ENCODE measurements at regions not wholly inside any gene's neighbourhood (a gene's known extent, or its start where the extent isn't known, plus 50 kb on each side); places are given as distances from the start of the nearest gene placed in this dataset.
"Not testable (repeated sequence)": the region's sequence is repeated elsewhere in the genome, so short reads cannot be mapped to it uniquely, and the experiment has no call there.

- Mint-ChIP-seq H3K4me1 (ENCODE audit: low read depth) (no peaks in the 10 kb centered on the region), H3K9me3 (no peaks in the 10 kb centered on the region), H3K36me3 (ENCODE audit: insufficient read depth) (no peaks in the 10 kb centered on the region), H3K4me3 (no peak overlapping the region), H3K27me3 (ENCODE audit: low read depth) (no peaks in the 10 kb centered on the region)
- ATAC-seq (no peak), DNase-seq (no peak)
These were observed 145.3 kb upstream of the LRFN5 start for GRCh38 chr14:41461380-41461779.

- no peak for ATAC-seq
- H3K4me1 Mint-ChIP-seq (ENCODE audit: low read depth): no peaks in the 10 kb centered on the region
- H3K27me3 Mint-ChIP-seq (ENCODE audit: low read depth): no peaks in the 10 kb centered on the region
- no peak overlapping the region for H3K4me3 Mint-ChIP-seq
- no peak for DNase-seq
- H3K36me3 Mint-ChIP-seq (ENCODE audit: insufficient read depth): no peaks in the 10 kb centered on the region
- no peaks in the 10 kb centered on the region for H3K9me3 Mint-ChIP-seq
These were observed 149.3 kb upstream of the LRFN5 start for GRCh38 chr14:41457393-41457792.

- Mint-ChIP-seq H3K27me3 (ENCODE audit: low read depth) (no peaks in the 10 kb centered on the region), H3K4me1 (ENCODE audit: low read depth) (no peaks in the 10 kb centered on the region), H3K36me3 (ENCODE audit: insufficient read depth) (no peaks in the 10 kb centered on the region), H3K9me3 (no peaks in the 10 kb centered on the region), H3K4me3 (no peak overlapping the region)
- no peak for DNase-seq
- ATAC-seq: no peak
These were observed 157.6 kb upstream of the LRFN5 start for GRCh38 chr14:41449066-41449465.

GRCh38 chr14:41446008-41446407 is 160.7 kb upstream of the LRFN5 start:
- H3K27me3 Mint-ChIP-seq (ENCODE audit: low read depth): no peaks in the 10 kb centered on the region
- H3K4me1 Mint-ChIP-seq (ENCODE audit: low read depth): no peaks in the 10 kb centered on the region
- H3K9me3 Mint-ChIP-seq: no peaks in the 10 kb centered on the region
- no peak for ATAC-seq
- no peaks in the 10 kb centered on the region for H3K36me3 Mint-ChIP-seq (ENCODE audit: insufficient read depth)
- no peak overlapping the region for H3K4me3 Mint-ChIP-seq
- DNase-seq: no peak

GRCh38 chr14:41423503-41423902 is 183.2 kb upstream of the LRFN5 start:
- H3K27me3 Mint-ChIP-seq (ENCODE audit: low read depth): no peaks in the 10 kb centered on the region
- no peaks in the 10 kb centered on the region for H3K36me3 Mint-ChIP-seq (ENCODE audit: insufficient read depth)
- no peak overlapping the region for H3K4me3 Mint-ChIP-seq
- ATAC-seq: no peak
- DNase-seq: no peak
- H3K9me3 Mint-ChIP-seq: no peaks in the 10 kb centered on the region
- H3K4me1 Mint-ChIP-seq (ENCODE audit: low read depth): no peaks in the 10 kb centered on the region

- not testable (repeated sequence) for H3K36me3 Mint-ChIP-seq (ENCODE audit: insufficient read depth); H3K4me1 Mint-ChIP-seq (ENCODE audit: low read depth); H3K9me3 Mint-ChIP-seq; DNase-seq; ATAC-seq; H3K27me3 Mint-ChIP-seq (ENCODE audit: low read depth); H3K4me3 Mint-ChIP-seq
These were observed 185.4 kb upstream of the LRFN5 start for GRCh38 chr14:41421308-41421707.

- no peaks in the 10 kb centered on the region for H3K27me3 Mint-ChIP-seq (ENCODE audit: low read depth)
- ATAC-seq (no peak), DNase-seq (no peak)
- H3K9me3 Mint-ChIP-seq: no peaks in the 10 kb centered on the region
- H3K4me1 Mint-ChIP-seq (ENCODE audit: low read depth): no peaks in the 10 kb centered on the region
- H3K36me3 Mint-ChIP-seq (ENCODE audit: insufficient read depth): no peaks in the 10 kb centered on the region
- no peak overlapping the region for H3K4me3 Mint-ChIP-seq
These were observed 187.0 kb upstream of the LRFN5 start for GRCh38 chr14:41419709-41420108.

- Mint-ChIP-seq H3K36me3 (ENCODE audit: insufficient read depth) (no peaks in the 10 kb centered on the region), H3K27me3 (ENCODE audit: low read depth) (no peaks in the 10 kb centered on the region), H3K9me3 (no peaks in the 10 kb centered on the region), H3K4me1 (ENCODE audit: low read depth) (no peaks in the 10 kb centered on the region), H3K4me3 (no peak overlapping the region)
- ATAC-seq (no peak), DNase-seq (no peak)
These were observed 187.8 kb upstream of the LRFN5 start for GRCh38 chr14:41418851-41419250.

- no peaks in the 10 kb centered on the region for H3K9me3 Mint-ChIP-seq
- H3K4me3 Mint-ChIP-seq: no peak overlapping the region
- H3K36me3 Mint-ChIP-seq (ENCODE audit: insufficient read depth): no peaks in the 10 kb centered on the region
- DNase-seq (no peak), ATAC-seq (no peak)
- no peaks in the 10 kb centered on the region for H3K27me3 Mint-ChIP-seq (ENCODE audit: low read depth)
- no peaks in the 10 kb centered on the region for H3K4me1 Mint-ChIP-seq (ENCODE audit: low read depth)
These were observed 196.9 kb upstream of the LRFN5 start for GRCh38 chr14:41409806-41410205.

- H3K4me1 Mint-ChIP-seq (ENCODE audit: low read depth): no peaks in the 10 kb centered on the region
- DNase-seq (no peak), ATAC-seq (no peak)
- no peaks in the 10 kb centered on the region for H3K36me3 Mint-ChIP-seq (ENCODE audit: insufficient read depth)
- H3K9me3 Mint-ChIP-seq: no peaks in the 10 kb centered on the region
- H3K27me3 Mint-ChIP-seq (ENCODE audit: low read depth): no peaks in the 10 kb centered on the region
- no peak overlapping the region for H3K4me3 Mint-ChIP-seq
These were observed 202.6 kb upstream of the LRFN5 start for GRCh38 chr14:41404126-41404525.

GRCh38 chr14:41403360-41403759 is 203.3 kb upstream of the LRFN5 start:
- H3K9me3 Mint-ChIP-seq: no peaks in the 10 kb centered on the region
- H3K36me3 Mint-ChIP-seq (ENCODE audit: insufficient read depth): no peaks in the 10 kb centered on the region
- no peaks in the 10 kb centered on the region for H3K4me1 Mint-ChIP-seq (ENCODE audit: low read depth)
- ATAC-seq (no peak), DNase-seq (no peak)
- no peaks in the 10 kb centered on the region for H3K27me3 Mint-ChIP-seq (ENCODE audit: low read depth)
- H3K4me3 Mint-ChIP-seq: no peak overlapping the region

GRCh38 chr14:41397926-41398325 is 208.8 kb upstream of the LRFN5 start:
- Mint-ChIP-seq H3K4me1 (ENCODE audit: low read depth) (no peaks in the 10 kb centered on the region), H3K9me3 (peaks cover 3% of the 10 kb centered on the region), H3K36me3 (ENCODE audit: insufficient read depth) (no peaks in the 10 kb centered on the region), H3K4me3 (no peak overlapping the region), H3K27me3 (ENCODE audit: low read depth) (no peaks in the 10 kb centered on the region)
- DNase-seq (no peak), ATAC-seq (no peak)

- ATAC-seq (no peak), DNase-seq (no peak)
- no peaks in the 10 kb centered on the region for H3K4me1 Mint-ChIP-seq (ENCODE audit: low read depth)
- no peaks in the 10 kb centered on the region for H3K36me3 Mint-ChIP-seq (ENCODE audit: insufficient read depth)
- peaks cover 3% of the 10 kb centered on the region for H3K9me3 Mint-ChIP-seq
- no peak overlapping the region for H3K4me3 Mint-ChIP-seq
- no peaks in the 10 kb centered on the region for H3K27me3 Mint-ChIP-seq (ENCODE audit: low read depth)
These were observed 213.2 kb upstream of the LRFN5 start for GRCh38 chr14:41393512-41393911.

- Mint-ChIP-seq H3K9me3 (peaks cover 3% of the 10 kb centered on the region), H3K27me3 (ENCODE audit: low read depth) (no peaks in the 10 kb centered on the region), H3K4me1 (ENCODE audit: low read depth) (no peaks in the 10 kb centered on the region), H3K4me3 (no peak overlapping the region), H3K36me3 (ENCODE audit: insufficient read depth) (no peaks in the 10 kb centered on the region)
- ATAC-seq (no peak), DNase-seq (no peak)
These were observed 214.4 kb upstream of the LRFN5 start for GRCh38 chr14:41392226-41392625.

- no peak for DNase-seq
- H3K4me1 Mint-ChIP-seq (ENCODE audit: low read depth): no peaks in the 10 kb centered on the region
These were observed 217.3 kb upstream of the LRFN5 start for GRCh38 chr14:41389355-41389754.

GRCh38 chr14:41385797-41386196 is 220.9 kb upstream of the LRFN5 start:
- Mint-ChIP-seq H3K4me3 (no peak overlapping the region), H3K27me3 (ENCODE audit: low read depth) (no peaks in the 10 kb centered on the region), H3K4me1 (ENCODE audit: low read depth) (no peaks in the 10 kb centered on the region), H3K36me3 (ENCODE audit: insufficient read depth) (no peaks in the 10 kb centered on the region), H3K9me3 (no peaks in the 10 kb centered on the region)
- ATAC-seq (no peak), DNase-seq (no peak)

More at GRCh38 chr14:41389355-41389754, 217.3 kb upstream of the LRFN5 start:
- H3K4me3 Mint-ChIP-seq: no peak overlapping the region
- no peaks in the 10 kb centered on the region for H3K27me3 Mint-ChIP-seq (ENCODE audit: low read depth)
- no peaks in the 10 kb centered on the region for H3K36me3 Mint-ChIP-seq (ENCODE audit: insufficient read depth)
- no peak for ATAC-seq
- no peaks in the 10 kb centered on the region for H3K9me3 Mint-ChIP-seq
